ENCODE measurements at regions not wholly inside any gene's neighbourhood (a gene's known extent, or its start where the extent isn't known, plus 50 kb on each side); places are given as distances from the start of the nearest gene placed in this dataset.

DNA sequence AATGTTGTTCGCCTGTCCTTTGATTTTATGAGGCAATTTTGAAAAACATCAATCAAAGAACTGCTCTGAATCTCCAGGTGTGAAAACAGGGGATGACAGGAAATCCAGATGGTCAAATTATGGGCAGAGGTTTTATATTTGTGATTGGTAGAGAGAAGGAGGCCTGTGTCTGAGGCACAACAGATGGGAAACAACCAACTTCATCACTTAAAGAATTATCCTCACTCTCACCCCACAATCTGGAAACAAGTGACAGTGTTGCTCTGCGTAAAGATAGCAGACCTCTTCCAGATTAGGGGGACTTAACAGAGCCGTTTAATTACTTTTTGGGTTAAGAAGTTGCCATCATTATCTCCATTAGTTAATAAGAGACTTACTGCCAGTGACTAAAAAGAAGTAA is 64.1 kb upstream of the EGLN3 start:
- Histone ChIP-seq H3K4me1 (ENCODE audit: control insufficient read depth, insufficient read depth, low read length) (no peaks in the 10 kb centered on the region), H3K36me3 (ENCODE audit: insufficient read depth, low read length) (no peaks in the 10 kb centered on the region), H3K9me3 (replicated peaks; ENCODE audit: low read length) (no peaks in the 10 kb centered on the region), H3K4me3 (ENCODE audit: low read length) (no peak overlapping the region), H3K4me2 (ENCODE audit: low read length) (no peak overlapping the region), H3K9ac (ENCODE audit: low read depth, low read length) (no peak overlapping the region), H3K27me3 (ENCODE audit: control insufficient read depth, insufficient read depth, low read length) (peaks cover 36% of the 10 kb centered on the region)

DNA sequence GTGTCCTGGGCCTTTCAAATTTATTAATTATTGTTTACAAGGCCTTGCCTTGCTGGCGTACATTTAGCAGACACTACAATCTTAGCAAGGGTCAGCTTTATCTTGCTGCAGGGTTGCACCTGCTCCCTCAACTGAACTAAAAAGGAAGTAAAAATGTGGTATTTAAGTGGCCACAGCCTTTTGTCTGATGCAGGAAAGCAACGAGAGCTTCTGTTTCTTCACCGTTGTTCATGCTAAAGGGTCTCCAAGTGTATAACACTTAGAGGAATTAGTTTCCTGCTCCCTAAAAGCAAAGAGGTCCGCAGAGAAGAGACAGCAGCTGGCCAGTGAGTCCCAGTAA is 62.8 kb upstream of the EGLN3 start:
- Histone ChIP-seq H3K9ac (ENCODE audit: low read depth, low read length) (no peak overlapping the region), H3K4me1 (ENCODE audit: control insufficient read depth, insufficient read depth, low read length) (no peaks in the 10 kb centered on the region), H3K9me3 (replicated peaks; ENCODE audit: low read length) (no peaks in the 10 kb centered on the region), H3K36me3 (ENCODE audit: insufficient read depth, low read length) (no peaks in the 10 kb centered on the region), H3K4me2 (ENCODE audit: low read length) (no peak overlapping the region), H3K27me3 (ENCODE audit: control insufficient read depth, insufficient read depth, low read length) (peaks cover 25% of the 10 kb centered on the region), H3K4me3 (ENCODE audit: low read length) (no peak overlapping the region)

GRCh38 chr14:34012978-34013720 is 62.3 kb upstream of the EGLN3 start:
- no peaks in the 10 kb centered on the region for H3K4me1 ChIP-seq (ENCODE audit: control insufficient read depth, insufficient read depth, low read length)
- H3K9ac ChIP-seq (ENCODE audit: low read depth, low read length) = no peak overlapping the region
- no peak overlapping the region for H3K4me3 ChIP-seq (ENCODE audit: low read length)
- H3K36me3 ChIP-seq (ENCODE audit: insufficient read depth, low read length) = no peaks in the 10 kb centered on the region
- H3K4me2 ChIP-seq (ENCODE audit: low read length) = no peak overlapping the region
- no peaks in the 10 kb centered on the region for H3K9me3 ChIP-seq (replicated peaks; ENCODE audit: low read length)
- H3K27me3 ChIP-seq (ENCODE audit: control insufficient read depth, insufficient read depth, low read length) = peaks cover 19% of the 10 kb centered on the region

- no peaks in the 10 kb centered on the region for H3K4me1 ChIP-seq (ENCODE audit: control insufficient read depth, insufficient read depth, low read length)
- no peak overlapping the region for H3K4me3 ChIP-seq (ENCODE audit: low read length)
- H3K36me3 ChIP-seq (ENCODE audit: insufficient read depth, low read length) = no peaks in the 10 kb centered on the region
- peaks cover 15% of the 10 kb centered on the region for H3K27me3 ChIP-seq (ENCODE audit: control insufficient read depth, insufficient read depth, low read length)
- no peaks in the 10 kb centered on the region for H3K9me3 ChIP-seq (replicated peaks; ENCODE audit: low read length)
- no peak overlapping the region for H3K4me2 ChIP-seq (ENCODE audit: low read length)
- H3K9ac ChIP-seq (ENCODE audit: low read depth, low read length) = no peak overlapping the region
Observed at GRCh38 chr14:34012369-34012768, 61.5 kb upstream of the EGLN3 start.

GRCh38 chr14:34009956-34010355 is 59.1 kb upstream of the EGLN3 start:
- H3K4me1 ChIP-seq (ENCODE audit: control insufficient read depth, insufficient read depth, low read length) = no peaks in the 10 kb centered on the region
- no peaks in the 10 kb centered on the region for H3K9me3 ChIP-seq (replicated peaks; ENCODE audit: low read length)
- no peak overlapping the region for H3K4me2 ChIP-seq (ENCODE audit: low read length)
- H3K27me3 ChIP-seq (ENCODE audit: control insufficient read depth, insufficient read depth, low read length) = peaks cover 15% of the 10 kb centered on the region
- H3K4me3 ChIP-seq (ENCODE audit: low read length) = no peak overlapping the region
- H3K9ac ChIP-seq (ENCODE audit: low read depth, low read length) = no peak overlapping the region
- H3K36me3 ChIP-seq (ENCODE audit: insufficient read depth, low read length) = no peaks in the 10 kb centered on the region

DNA sequence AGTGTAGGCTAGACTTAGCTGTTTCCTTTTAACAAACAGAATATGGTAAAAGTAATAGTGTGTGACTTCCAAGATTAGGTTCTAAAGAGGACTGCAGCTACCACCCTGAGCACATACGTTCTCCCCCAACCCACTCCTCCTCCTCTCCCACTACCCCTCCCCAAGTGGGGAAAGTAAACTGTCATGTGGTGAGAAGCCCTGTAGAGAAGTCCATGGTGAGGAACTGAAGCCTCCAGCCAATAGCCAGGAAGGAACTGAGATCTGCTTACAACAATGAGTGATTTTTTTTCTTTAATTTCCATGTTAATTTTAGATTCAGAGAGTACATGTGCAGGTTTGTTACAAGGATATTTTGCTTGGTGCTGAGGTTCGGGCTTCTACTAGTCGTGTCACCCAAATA is 57.0 kb upstream of the EGLN3 start:
- H3K9ac ChIP-seq (ENCODE audit: low read depth, low read length) = no peak overlapping the region
- no peaks in the 10 kb centered on the region for H3K36me3 ChIP-seq (ENCODE audit: insufficient read depth, low read length)

DNA sequence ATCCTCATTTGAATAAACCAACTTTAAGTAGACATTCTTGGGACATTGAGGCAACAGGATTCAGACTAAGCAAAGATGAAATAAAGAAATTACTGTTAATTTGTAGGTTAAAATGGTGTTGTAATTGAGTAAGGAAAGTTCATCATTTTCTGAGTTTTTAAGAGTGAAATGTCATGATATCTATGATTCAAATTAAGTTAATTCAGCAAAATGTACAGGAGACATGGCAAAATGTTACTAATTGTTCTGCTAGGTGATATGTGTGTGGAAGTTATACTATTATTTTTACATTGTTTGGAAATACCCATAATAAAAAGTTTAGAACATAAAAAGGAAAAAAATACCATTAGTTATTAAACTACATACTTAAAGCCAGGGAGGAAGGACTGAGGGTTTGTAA is 55.0 kb upstream of the EGLN3 start:
- Histone ChIP-seq H3K27me3 (ENCODE audit: control insufficient read depth, insufficient read depth, low read length) (peaks cover under 1% of the 10 kb centered on the region), H3K4me1 (ENCODE audit: control insufficient read depth, insufficient read depth, low read length) (no peaks in the 10 kb centered on the region), H3K36me3 (ENCODE audit: insufficient read depth, low read length) (no peaks in the 10 kb centered on the region), H3K4me3 (ENCODE audit: low read length) (no peak overlapping the region), H3K4me2 (ENCODE audit: low read length) (no peak overlapping the region), H3K9ac (ENCODE audit: low read depth, low read length) (no peak overlapping the region), H3K9me3 (replicated peaks; ENCODE audit: low read length) (no peaks in the 10 kb centered on the region)

More for the DNA sequence above, 57.0 kb upstream of the EGLN3 start:
- H3K4me3 ChIP-seq (ENCODE audit: low read length) = no peak overlapping the region
- no peaks in the 10 kb centered on the region for H3K9me3 ChIP-seq (replicated peaks; ENCODE audit: low read length)
- H3K4me2 ChIP-seq (ENCODE audit: low read length) = no peak overlapping the region
- peaks cover 9% of the 10 kb centered on the region for H3K27me3 ChIP-seq (ENCODE audit: control insufficient read depth, insufficient read depth, low read length)
- H3K4me1 ChIP-seq (ENCODE audit: control insufficient read depth, insufficient read depth, low read length) = no peaks in the 10 kb centered on the region

GRCh38 chr14:34004881-34005280 is 54.0 kb upstream of the EGLN3 start:
- no peak overlapping the region for H3K4me2 ChIP-seq (ENCODE audit: low read length)
- no peak overlapping the region for H3K9ac ChIP-seq (ENCODE audit: low read depth, low read length)
- H3K4me3 ChIP-seq (ENCODE audit: low read length) = no peak overlapping the region
- peaks cover under 1% of the 10 kb centered on the region for H3K27me3 ChIP-seq (ENCODE audit: control insufficient read depth, insufficient read depth, low read length)
- no peaks in the 10 kb centered on the region for H3K4me1 ChIP-seq (ENCODE audit: control insufficient read depth, insufficient read depth, low read length)
- no peaks in the 10 kb centered on the region for H3K9me3 ChIP-seq (replicated peaks; ENCODE audit: low read length)
- no peaks in the 10 kb centered on the region for H3K36me3 ChIP-seq (ENCODE audit: insufficient read depth, low read length)

GRCh38 chr14:34003691-34004090 is 52.8 kb upstream of the EGLN3 start:
- no peaks in the 10 kb centered on the region for H3K9me3 ChIP-seq (replicated peaks; ENCODE audit: low read length)
- H3K4me3 ChIP-seq (ENCODE audit: low read length) = no peak overlapping the region
- no peak overlapping the region for H3K4me2 ChIP-seq (ENCODE audit: low read length)
- H3K27me3 ChIP-seq (ENCODE audit: control insufficient read depth, insufficient read depth, low read length) = peaks cover 4% of the 10 kb centered on the region
- H3K36me3 ChIP-seq (ENCODE audit: insufficient read depth, low read length) = no peaks in the 10 kb centered on the region
- H3K9ac ChIP-seq (ENCODE audit: low read depth, low read length) = no peak overlapping the region
- no peaks in the 10 kb centered on the region for H3K4me1 ChIP-seq (ENCODE audit: control insufficient read depth, insufficient read depth, low read length)

DNA sequence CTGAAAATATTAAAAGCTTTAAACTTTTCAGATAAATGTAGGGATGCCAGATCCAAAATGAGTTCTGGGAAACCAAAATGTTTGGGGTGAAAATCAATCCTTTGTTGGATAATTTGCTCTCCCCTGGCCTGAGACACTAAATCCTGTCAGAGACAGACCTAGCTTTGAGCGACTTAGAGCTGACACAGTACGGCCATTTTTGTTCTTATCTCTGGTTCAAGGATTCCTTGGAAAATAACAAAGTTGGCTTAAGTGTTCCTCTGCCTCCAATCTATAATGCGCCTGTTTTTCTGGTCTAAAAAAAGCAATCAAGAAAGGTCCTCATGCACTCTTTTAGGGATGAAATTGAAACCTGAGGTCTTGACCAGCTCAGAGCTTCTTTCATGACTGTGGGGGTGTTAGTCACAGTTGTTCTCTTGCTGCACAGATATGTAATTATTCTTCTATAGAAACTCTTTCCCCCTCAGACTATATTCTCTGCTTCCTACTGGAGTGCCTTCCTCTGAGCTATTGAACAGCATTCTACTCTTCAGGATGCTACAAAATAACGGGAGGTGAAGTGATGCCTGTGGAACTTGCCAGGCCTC is 52.3 kb upstream of the EGLN3 start:
- Histone ChIP-seq H3K4me3 (ENCODE audit: low read length) (no peak overlapping the region), H3K36me3 (ENCODE audit: insufficient read depth, low read length) (no peaks in the 10 kb centered on the region), H3K4me2 (ENCODE audit: low read length) (no peak overlapping the region), H3K27me3 (ENCODE audit: control insufficient read depth, insufficient read depth, low read length) (peaks cover 4% of the 10 kb centered on the region), H3K4me1 (ENCODE audit: control insufficient read depth, insufficient read depth, low read length) (no peaks in the 10 kb centered on the region), H3K9me3 (replicated peaks; ENCODE audit: low read length) (no peaks in the 10 kb centered on the region), H3K9ac (ENCODE audit: low read depth, low read length) (no peak overlapping the region)
